ENCODE measurements at regions not wholly inside any gene's neighbourhood (a gene's known extent, or its start where the extent isn't known, plus 50 kb on each side); places are given as distances from the start of the nearest gene placed in this dataset.

- in situ Hi-C loops (cut with MboI; ENCODE audit: low pct_unique_long_range_greater_than_20kb, low sequenced_read_pairs, unreplicated experiment), result no loop called here
- TF ChIP-seq, protein P1, sequence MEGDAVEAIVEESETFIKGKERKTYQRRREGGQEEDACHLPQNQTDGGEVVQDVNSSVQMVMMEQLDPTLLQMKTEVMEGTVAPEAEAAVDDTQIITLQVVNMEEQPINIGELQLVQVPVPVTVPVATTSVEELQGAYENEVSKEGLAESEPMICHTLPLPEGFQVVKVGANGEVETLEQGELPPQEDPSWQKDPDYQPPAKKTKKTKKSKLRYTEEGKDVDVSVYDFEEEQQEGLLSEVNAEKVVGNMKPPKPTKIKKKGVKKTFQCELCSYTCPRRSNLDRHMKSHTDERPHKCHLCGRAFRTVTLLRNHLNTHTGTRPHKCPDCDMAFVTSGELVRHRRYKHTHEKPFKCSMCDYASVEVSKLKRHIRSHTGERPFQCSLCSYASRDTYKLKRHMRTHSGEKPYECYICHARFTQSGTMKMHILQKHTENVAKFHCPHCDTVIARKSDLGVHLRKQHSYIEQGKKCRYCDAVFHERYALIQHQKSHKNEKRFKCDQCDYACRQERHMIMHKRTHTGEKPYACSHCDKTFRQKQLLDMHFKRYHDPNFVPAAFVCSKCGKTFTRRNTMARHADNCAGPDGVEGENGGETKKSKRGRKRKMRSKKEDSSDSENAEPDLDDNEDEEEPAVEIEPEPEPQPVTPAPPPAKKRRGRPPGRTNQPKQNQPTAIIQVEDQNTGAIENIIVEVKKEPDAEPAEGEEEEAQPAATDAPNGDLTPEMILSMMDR (IDR thresholded peaks at IDR 0.05; ENCODE audit: extremely low read depth, insufficient read depth, missing control alignments), result no peak
- no peak for DNase-seq (ENCODE audit: low spot score)
Observed at GRCh38 chr10:33887188-33887587, 552.7 kb upstream of the NRP1 start.

DNA sequence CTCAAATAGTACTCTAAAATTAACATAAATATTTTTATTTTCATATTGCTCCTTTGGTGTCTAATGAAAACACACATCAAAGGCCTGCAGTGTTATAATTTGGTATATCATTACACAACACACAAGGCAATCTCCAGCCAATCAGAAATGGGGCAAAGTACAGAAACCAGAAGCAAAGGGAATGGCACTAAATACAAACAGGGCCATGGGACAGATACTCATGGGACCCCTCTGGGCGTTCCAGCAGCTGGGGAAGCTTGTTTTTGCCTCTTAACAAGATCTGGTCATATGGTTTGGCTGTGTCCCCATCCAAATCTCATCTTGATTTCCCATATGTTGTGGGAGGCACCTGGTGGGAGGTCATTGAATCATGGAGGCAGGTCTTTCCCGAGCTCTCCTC lies 551.8 kb upstream of the NRP1 start:
- in situ Hi-C loops (cut with MboI; ENCODE audit: low pct_unique_long_range_greater_than_20kb, low sequenced_read_pairs, unreplicated experiment), result no loop called here
- DNase-seq (ENCODE audit: low spot score), result no peak
- TF ChIP-seq, protein P1 (IDR thresholded peaks at IDR 0.05; ENCODE audit: extremely low read depth, insufficient read depth, missing control alignments), result no peak

DNA sequence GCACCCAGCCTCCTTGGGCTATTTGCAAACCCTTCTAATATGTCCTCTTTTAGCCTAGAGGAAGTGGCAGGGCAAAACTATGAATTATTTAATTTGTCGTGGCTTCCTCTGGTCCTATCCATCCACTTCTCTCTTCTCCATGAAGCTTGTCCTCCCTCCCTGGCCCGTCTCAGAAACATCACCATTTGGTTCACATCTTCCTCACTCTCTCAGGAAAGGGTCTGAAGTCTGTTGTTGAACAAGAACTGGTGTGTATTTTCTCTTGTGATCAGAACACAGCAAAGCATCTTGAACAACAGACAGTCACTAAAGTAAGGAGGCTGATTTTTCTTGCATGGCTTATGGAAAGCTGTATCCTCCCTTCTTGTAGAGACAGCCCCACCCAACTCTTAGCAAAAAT lies 550.1 kb upstream of the NRP1 start:
- no peak for DNase-seq (ENCODE audit: low spot score)
- in situ Hi-C loops (cut with MboI; ENCODE audit: low pct_unique_long_range_greater_than_20kb, low sequenced_read_pairs, unreplicated experiment), result no loop called here
- TF ChIP-seq, protein P1 (IDR thresholded peaks at IDR 0.05; ENCODE audit: extremely low read depth, insufficient read depth, missing control alignments), result no peak

GRCh38 chr10:33883881-33884280 lies 549.4 kb upstream of the NRP1 start:
- no peak for DNase-seq (ENCODE audit: low spot score)
- in situ Hi-C loops (cut with MboI; ENCODE audit: low pct_unique_long_range_greater_than_20kb, low sequenced_read_pairs, unreplicated experiment), result no loop called here
- TF ChIP-seq, protein P1 (IDR thresholded peaks at IDR 0.05; ENCODE audit: extremely low read depth, insufficient read depth, missing control alignments), result no peak

- DNase-seq (ENCODE audit: low spot score), result no peak
- TF ChIP-seq, protein P1 (IDR thresholded peaks at IDR 0.05; ENCODE audit: extremely low read depth, insufficient read depth, missing control alignments), result no peak
- in situ Hi-C loops (cut with MboI; ENCODE audit: low pct_unique_long_range_greater_than_20kb, low sequenced_read_pairs, unreplicated experiment), result no loop called here
Observed at GRCh38 chr10:33882996-33883395, 548.5 kb upstream of the NRP1 start.

DNA sequence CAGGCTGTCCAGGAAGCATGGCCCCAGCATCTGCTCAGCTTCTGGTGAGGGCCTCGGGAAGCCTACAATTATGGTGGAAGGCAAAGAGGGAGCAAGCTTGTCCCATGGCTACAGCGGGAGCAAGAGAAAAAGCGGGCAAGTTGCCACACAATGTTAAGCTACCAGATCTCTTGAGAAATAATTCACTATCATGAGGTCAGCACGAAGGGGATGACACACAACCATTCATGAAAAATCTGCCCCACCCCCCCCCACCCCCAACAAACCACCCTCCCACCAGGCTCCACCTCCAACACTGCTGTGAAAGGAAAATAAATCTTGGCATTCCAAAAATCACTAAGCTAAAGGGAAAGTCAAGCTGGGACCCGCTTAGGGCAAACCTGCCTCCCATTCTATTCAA lies 545.8 kb upstream of the NRP1 start:
- TF ChIP-seq, protein P1 (IDR thresholded peaks at IDR 0.05; ENCODE audit: extremely low read depth, insufficient read depth, missing control alignments), result no peak
- DNase-seq (ENCODE audit: low spot score), result no peak
- in situ Hi-C loops (cut with MboI; ENCODE audit: low pct_unique_long_range_greater_than_20kb, low sequenced_read_pairs, unreplicated experiment), result no loop called here

DNA sequence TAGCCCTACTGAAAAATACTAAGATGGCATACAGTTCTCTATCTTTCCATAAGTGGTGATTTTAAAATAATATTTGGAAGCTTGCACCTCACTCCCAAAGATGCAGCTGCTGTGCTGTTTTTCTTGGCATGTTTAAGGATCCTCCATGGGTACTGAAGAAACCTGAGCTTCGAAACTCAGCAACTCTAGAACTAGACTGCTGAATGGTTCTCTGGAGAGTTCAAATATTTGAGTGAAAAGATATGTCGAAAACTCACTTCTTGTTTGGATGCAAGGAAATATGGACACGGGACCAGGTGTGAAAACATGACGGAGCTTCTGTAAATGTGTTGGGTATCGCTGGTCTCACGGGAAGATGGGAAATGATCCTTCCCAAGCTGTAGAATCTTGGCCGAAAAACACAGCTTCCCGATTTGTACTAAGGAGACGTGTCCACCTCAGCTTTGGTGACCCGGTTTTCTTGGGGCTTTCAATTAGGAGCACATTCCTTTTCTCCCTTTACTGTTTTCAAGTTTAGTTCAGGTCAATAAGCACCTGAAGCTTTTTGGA lies 543.8 kb upstream of the NRP1 start:
- TF ChIP-seq, protein P1 (IDR thresholded peaks at IDR 0.05; ENCODE audit: extremely low read depth, insufficient read depth, missing control alignments), result no peak
- DNase-seq (ENCODE audit: low spot score), result no peak
- in situ Hi-C loops (cut with MboI; ENCODE audit: low pct_unique_long_range_greater_than_20kb, low sequenced_read_pairs, unreplicated experiment), result no loop called here
